Suprapubic skin (tissue), 4 donors: ENCODE measurements at regions not wholly inside any gene's neighbourhood (a gene's known extent, or its start where the extent isn't known, plus 50 kb on each side); places are given as distances from the start of the nearest gene placed in this dataset.

Experiments used
- DNase-seq, 2 donors: peaks; one replicate each; pipeline ENCODE4 v3.0.0-alpha.2; 2019; ENCODE audit warnings: low spot score in 2 of 2
- H3K27ac ChIP-seq: fragments of 200-600 bp; sonication (generic); one replicate; pipeline ENCODE4 v1.5.1; 2019
- H3K27me3 ChIP-seq: fragments of 200-600 bp; sonication (generic); one replicate; pipeline ENCODE4 v1.5.1; 2019
- H3K36me3 ChIP-seq: fragments of 200-600 bp; sonication (generic); one replicate; pipeline ENCODE4 v1.5.1; 2019
- H3K4me1 ChIP-seq: fragments of 200-600 bp; sonication (generic); one replicate; pipeline ENCODE4 v1.5.1; 2019
- H3K4me3 ChIP-seq: fragments of 200-600 bp; sonication (generic); one replicate; pipeline ENCODE4 v1.5.1; 2019; ENCODE audit warnings: mild to moderate bottlenecking
- H3K9me3 ChIP-seq: fragments of 200-600 bp; sonication (generic); one replicate; pipeline ENCODE4 v1.5.1; 2019
- CTCF ChIP-seq, 2 donors: fragments of 200-600 bp in 1 of 2; fragments of 450-650 bp in 1 of 2; sonication (generic) in 1 of 2; IDR thresholded peaks; one replicate each; pipeline ENCODE4 v1.5.1; 2016 to 2019; ENCODE audit warnings: antibody characterized with exemption in 2 of 2, mild to moderate bottlenecking in 1 of 2, moderate library complexity in 1 of 2
- EP300 ChIP-seq: sonication (generic); formaldehyde crosslinking; IDR thresholded peaks from one replicate; pipeline ENCODE4 v1.6.1; 2017; ENCODE audit warnings: antibody characterized with exemption
- POLR2A ChIP-seq, 2 donors: fragments of 450-650 bp; IDR thresholded peaks; one replicate each; pipeline ENCODE4 v1.6.1; 2017; ENCODE audit warnings: antibody characterized with exemption in 2 of 2, mild to moderate bottlenecking in 2 of 2, moderate library complexity in 2 of 2
- POLR2AphosphoS5 ChIP-seq, 3 donors: sonication (generic); formaldehyde crosslinking; IDR thresholded peaks; one replicate each; pipeline ENCODE4 v1.6.1; 2017; ENCODE audit warnings: antibody characterized with exemption in 3 of 3
- WGBS: methylation state at CpG from one replicate; pipeline ENCODE4 v1.1.5; 2018; 5-methylcytosine and 5-hydroxymethylcytosine counted together

- Histone ChIP-seq H3K4me1 (no peaks in the 10 kb centered on the region), H3K27ac (no peak overlapping the region), H3K36me3 (no peaks in the 10 kb centered on the region), H3K27me3 (no peaks in the 10 kb centered on the region), H3K9me3 (no peaks in the 10 kb centered on the region), H3K4me3 (no peak overlapping the region)
- TF ChIP-seq EP300 (no peak), POLR2AphosphoS5 (IDR thresholded peaks at IDR 0.05) (no peak), CTCF (IDR thresholded peaks at IDR 0.05) (no peak), POLR2A (IDR thresholded peaks at IDR 0.05) (no peak)
- 81% methylated on average over 2 of the region's 2 CpGs for WGBS
- DNase-seq = no peak
These were observed 738.2 kb downstream of the COL12A1 start for GRCh38 chr6:74467533-74468215.

- no peak overlapping the region for H3K4me3 ChIP-seq
- TF ChIP-seq EP300 (no peak), POLR2AphosphoS5 (IDR thresholded peaks at IDR 0.05) (no peak), POLR2A (IDR thresholded peaks at IDR 0.05) (no peak), CTCF (IDR thresholded peaks at IDR 0.05) (no peak)
- no peaks in the 10 kb centered on the region for H3K36me3 ChIP-seq
- WGBS = 100% methylated on average over 2 of the region's 2 CpGs
- no peaks in the 10 kb centered on the region for H3K4me1 ChIP-seq
- H3K27ac ChIP-seq = no peak overlapping the region
- H3K9me3 ChIP-seq = no peaks in the 10 kb centered on the region
- no peak for DNase-seq
- H3K27me3 ChIP-seq = no peaks in the 10 kb centered on the region
These were observed 739.3 kb downstream of the COL12A1 start for GRCh38 chr6:74466572-74466971.

- Histone ChIP-seq H3K9me3 (no peaks in the 10 kb centered on the region), H3K36me3 (no peaks in the 10 kb centered on the region), H3K4me1 (no peaks in the 10 kb centered on the region), H3K4me3 (no peak overlapping the region), H3K27ac (no peak overlapping the region), H3K27me3 (no peaks in the 10 kb centered on the region)
- DNase-seq = no peak
- TF ChIP-seq EP300 (no peak), CTCF (IDR thresholded peaks at IDR 0.05) (no peak), POLR2A (IDR thresholded peaks at IDR 0.05) (no peak), POLR2AphosphoS5 (IDR thresholded peaks at IDR 0.05) (no peak)
- 94% methylated on average over 7 of the region's 7 CpGs for WGBS
These were observed 746.6 kb downstream of the COL12A1 start for GRCh38 chr6:74459260-74459659.

GRCh38 chr6:74458536-74458935, 747.3 kb downstream of the COL12A1 start:
- Histone ChIP-seq H3K27ac (no peak overlapping the region), H3K9me3 (no peaks in the 10 kb centered on the region), H3K4me3 (no peak overlapping the region), H3K4me1 (no peaks in the 10 kb centered on the region), H3K36me3 (no peaks in the 10 kb centered on the region), H3K27me3 (no peaks in the 10 kb centered on the region)
- TF ChIP-seq POLR2AphosphoS5 (IDR thresholded peaks at IDR 0.05) = no peak
- TF ChIP-seq EP300 = no peak
- no peak for TF ChIP-seq POLR2A (IDR thresholded peaks at IDR 0.05)
- TF ChIP-seq CTCF (IDR thresholded peaks at IDR 0.05) = no peak
- no peak for DNase-seq
- WGBS = 69% methylated on average over 1 of the region's 1 CpG

- 90% methylated on average over 1 of the region's 1 CpG for WGBS
- no peak for DNase-seq
- Histone ChIP-seq H3K27ac (no peak overlapping the region), H3K9me3 (no peaks in the 10 kb centered on the region), H3K4me1 (no peaks in the 10 kb centered on the region), H3K4me3 (no peak overlapping the region), H3K27me3 (no peaks in the 10 kb centered on the region), H3K36me3 (no peaks in the 10 kb centered on the region)
- TF ChIP-seq POLR2AphosphoS5 (IDR thresholded peaks at IDR 0.05) = no peak
- TF ChIP-seq POLR2A (IDR thresholded peaks at IDR 0.05) = no peak
- TF ChIP-seq CTCF (IDR thresholded peaks at IDR 0.05) = no peak
These were observed 750.1 kb downstream of the COL12A1 start for GRCh38 chr6:74455786-74456185.
